Keratinocyte (primary cell): ENCODE measurements at regions not wholly inside any gene's neighbourhood (a gene's known extent, or its start where the extent isn't known, plus 50 kb on each side); places are given as distances from the start of the nearest gene placed in this dataset.

ENCODE experiments used
- DNase-seq: peaks from one replicate; pipeline ENCODE4 v3.0.0-alpha.2; 2011; ENCODE audit warnings: low read depth, missing footprints, low spot score
- FAIRE-seq: peaks from 2 replicates; lab custom pipeline; 2011; peaks lifted over from hg19 to GRCh38; lab: Jason Lieb, UNC
- H2AFZ ChIP-seq: 2 replicates; pipeline ENCODE4 v1.6.0; 2012; ENCODE audit warnings: low read length, control low read depth, inconsistent platforms; ENCODE audit not compliant: control insufficient read depth
- H3K27ac ChIP-seq: 2 replicates; pipeline ENCODE4 v1.5.1; 2011; ENCODE audit warnings: low read length; ENCODE audit not compliant: control insufficient read depth, insufficient read depth
- H3K27me3 ChIP-seq: 3 replicates; pipeline ENCODE4 v1.6.0; 2011; ENCODE audit warnings: low read length; ENCODE audit not compliant: control insufficient read depth, insufficient read depth; ENCODE audit errors: extremely low read depth
- H3K36me3 ChIP-seq, 2 experiments: 2 replicates in 1 of 2; 3 replicates in 1 of 2; pipeline ENCODE4 v1.5.1; 2011; ENCODE audit warnings: low read length in 2 of 2, mild to moderate bottlenecking in 1 of 2; ENCODE audit not compliant: control insufficient read depth in 2 of 2, insufficient read depth in 2 of 2; ENCODE audit errors: extremely low read depth in 1 of 2
- H3K4me1 ChIP-seq: 3 replicates; pipeline ENCODE4 v1.5.1; 2011; ENCODE audit warnings: low read length; ENCODE audit not compliant: control insufficient read depth, insufficient read depth; ENCODE audit errors: extremely low read depth
- H3K4me2 ChIP-seq: 3 replicates; pipeline ENCODE4 v1.6.0; 2011; ENCODE audit warnings: low read depth, low read length; ENCODE audit not compliant: control insufficient read depth, insufficient read depth; ENCODE audit errors: extremely low read depth
- H3K4me3 ChIP-seq, 3 experiments: fragments of 200-600 bp in 1 of 3; sonication (generic) in 1 of 3; 2 replicates in 2 of 3; 3 replicates in 1 of 3; pipeline ENCODE4 v1.5.1; 2011 to 2016; ENCODE audit warnings: low read length in 3 of 3, mild to moderate bottlenecking in 3 of 3, control low read depth in 2 of 3, inconsistent platforms in 1 of 3, low read depth in 1 of 3, mixed read lengths in 1 of 3, mixed run types in 1 of 3, moderate library complexity in 1 of 3; ENCODE audit not compliant: control insufficient read depth in 2 of 3, insufficient read depth in 2 of 3; ENCODE audit errors: extremely low read depth in 1 of 3
- H3K79me2 ChIP-seq: 2 replicates; pipeline ENCODE4 v1.6.0; 2012; ENCODE audit warnings: low read length; ENCODE audit not compliant: control insufficient read depth, insufficient read depth
- H3K9ac ChIP-seq: 3 replicates; pipeline ENCODE4 v1.6.0; 2011; ENCODE audit warnings: low read length; ENCODE audit not compliant: control insufficient read depth, insufficient read depth; ENCODE audit errors: extremely low read depth
- H3K9me1 ChIP-seq: 3 replicates; pipeline ENCODE4 v1.6.0; 2011; ENCODE audit warnings: low read length; ENCODE audit not compliant: control insufficient read depth, insufficient read depth; ENCODE audit errors: extremely low read depth
- H3K9me3 ChIP-seq: 2 replicates; pipeline ENCODE4 v1.5.1; 2012; ENCODE audit warnings: low read depth, low read length; ENCODE audit not compliant: control insufficient read depth
- H4K20me1 ChIP-seq: 3 replicates; pipeline ENCODE4 v1.6.0; 2011; ENCODE audit warnings: low read length; ENCODE audit not compliant: control insufficient read depth, insufficient read depth; ENCODE audit errors: extremely low read depth
- CTCF ChIP-seq, 3 experiments: IDR thresholded peaks in 1 of 3; conservative IDR thresholded peaks in 1 of 3; optimal IDR thresholded peaks in 1 of 3; 2 replicates in 2 of 3; 3 replicates in 1 of 3; pipeline versions ENCODE3 to v1.5.1; 2011; ENCODE audit warnings: low read length in 3 of 3, mild to moderate bottlenecking in 3 of 3, moderate library complexity in 2 of 3, control low read depth in 1 of 3, inconsistent platforms in 1 of 3; ENCODE audit not compliant: insufficient read depth in 2 of 3; ENCODE audit errors: extremely low read depth in 1 of 3
- EZH2 ChIP-seq: IDR thresholded peaks from one replicate; pipeline ENCODE4 v1.6.1; 2012; ENCODE audit warnings: inconsistent platforms, mild to moderate bottlenecking, low read length, moderate library complexity
- dilution Hi-C: fragments of 300-500 bp; cut with MboI; formaldehyde crosslinking; loops from one replicate; pipeline ENCODE4 v1.7.0; 2020; ENCODE audit warnings: low sequenced_read_pairs; ENCODE audit not compliant: extremely low pct_ligation_motif_present

- Histone ChIP-seq H3K9me1 (no peaks in the 10 kb centered on the region), H3K9me3 (no peaks in the 10 kb centered on the region), H3K79me2 (no peaks in the 10 kb centered on the region), H3K36me3 (no peaks in the 10 kb centered on the region), H2AFZ (no peak overlapping the region), H3K27ac (no peak overlapping the region), H4K20me1 (no peaks in the 10 kb centered on the region), H3K4me1 (no peaks in the 10 kb centered on the region), H3K4me2 (no peak overlapping the region), H3K27me3 (peaks cover 4% of the 10 kb centered on the region), H3K4me3 (no peak overlapping the region), H3K9ac (no peak overlapping the region)
- dilution Hi-C loops: no loop called here
- DNase-seq (no peak), FAIRE-seq (no peak)
- TF ChIP-seq CTCF (optimal IDR thresholded peaks at IDR 0.05 in 1 of 3, IDR thresholded peaks at IDR 0.05 in 1 of 3, conservative IDR thresholded peaks at IDR 0.05 in 1 of 3; ENCODE audit: extremely low read depth in 1 of 3, insufficient read depth in 2 of 3, low read length in 3 of 3): no peak
- no peak for TF ChIP-seq EZH2
Measured at GRCh38 chr22:22810471-22810870, 77.1 kb upstream of the IGLL5 start.

- H3K79me2 ChIP-seq: no peaks in the 10 kb centered on the region
- H2AFZ ChIP-seq: no peak overlapping the region
- FAIRE-seq (no peak), DNase-seq (no peak)
- no peaks in the 10 kb centered on the region for H3K9me1 ChIP-seq
- H3K4me3 ChIP-seq: no peak overlapping the region
- H3K27me3 ChIP-seq: peaks cover 4% of the 10 kb centered on the region
- no peak overlapping the region for H3K9ac ChIP-seq
- H3K27ac ChIP-seq: no peak overlapping the region
- no peaks in the 10 kb centered on the region for H3K36me3 ChIP-seq
- dilution Hi-C loops: no loop called here
- no peaks in the 10 kb centered on the region for H3K9me3 ChIP-seq
- no peak overlapping the region for H3K4me2 ChIP-seq
- no peaks in the 10 kb centered on the region for H4K20me1 ChIP-seq
- no peaks in the 10 kb centered on the region for H3K4me1 ChIP-seq
- TF ChIP-seq EZH2 (no peak), CTCF (optimal IDR thresholded peaks at IDR 0.05 in 1 of 3, IDR thresholded peaks at IDR 0.05 in 1 of 3, conservative IDR thresholded peaks at IDR 0.05 in 1 of 3; ENCODE audit: extremely low read depth in 1 of 3, insufficient read depth in 2 of 3, low read length in 3 of 3) (no peak)
Measured at GRCh38 chr22:22811016-22812009, 76.3 kb upstream of the IGLL5 start.
